Loucy (cell line): ENCODE measurements at regions not wholly inside any gene's neighbourhood (a gene's known extent, or its start where the extent isn't known, plus 50 kb on each side); places are given as distances from the start of the nearest gene placed in this dataset.

ENCODE experiments used
- CTCF ChIP-seq: fragments of 200-600 bp; sonication (generic); conservative IDR thresholded peaks from 2 replicates; pipeline ENCODE4 v1.5.1; 2014; ENCODE audit warnings: mild to moderate bottlenecking, antibody characterized with exemption, low read length
- EZH2phosphoT487 ChIP-seq: fragments of 200-600 bp; IDR thresholded peaks from 2 replicates; pipeline ENCODE4 v1.6.1; 2018; ENCODE audit warnings: antibody characterized with exemption, mild to moderate bottlenecking, moderate library complexity, borderline replicate concordance

- TF ChIP-seq CTCF (no peak), EZH2phosphoT487 (no peak)
These were observed 970.9 kb upstream of the NUDT12 start for GRCh38 chr5:104533498-104533897.
